ENCODE measurements at regions not wholly inside any gene's neighbourhood (a gene's known extent, or its start where the extent isn't known, plus 50 kb on each side); places are given as distances from the start of the nearest gene placed in this dataset.

DNA sequence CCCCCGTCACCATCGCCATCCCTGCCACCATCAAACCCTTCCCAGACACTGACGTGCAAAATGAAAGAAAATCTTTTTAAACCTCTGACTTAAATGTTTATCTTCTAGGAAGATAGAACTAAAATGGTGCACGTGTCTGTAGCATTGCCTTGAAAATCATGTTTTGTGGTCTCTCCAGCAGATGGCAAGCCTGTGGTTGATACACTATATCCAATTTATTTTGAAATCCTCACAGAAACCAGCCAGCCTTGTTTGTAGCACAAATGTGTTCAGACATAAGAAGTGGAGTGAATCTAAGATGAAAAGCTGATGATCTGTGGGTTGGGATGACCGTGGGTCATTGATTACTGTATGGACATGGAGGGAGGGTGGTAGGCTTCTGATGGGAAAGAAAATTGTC lies 436.2 kb upstream of the SMIM21 start:
- TF ChIP-seq POLR2A (IDR thresholded peaks at IDR 0.05) = no peak
- TF ChIP-seq, protein P1, sequence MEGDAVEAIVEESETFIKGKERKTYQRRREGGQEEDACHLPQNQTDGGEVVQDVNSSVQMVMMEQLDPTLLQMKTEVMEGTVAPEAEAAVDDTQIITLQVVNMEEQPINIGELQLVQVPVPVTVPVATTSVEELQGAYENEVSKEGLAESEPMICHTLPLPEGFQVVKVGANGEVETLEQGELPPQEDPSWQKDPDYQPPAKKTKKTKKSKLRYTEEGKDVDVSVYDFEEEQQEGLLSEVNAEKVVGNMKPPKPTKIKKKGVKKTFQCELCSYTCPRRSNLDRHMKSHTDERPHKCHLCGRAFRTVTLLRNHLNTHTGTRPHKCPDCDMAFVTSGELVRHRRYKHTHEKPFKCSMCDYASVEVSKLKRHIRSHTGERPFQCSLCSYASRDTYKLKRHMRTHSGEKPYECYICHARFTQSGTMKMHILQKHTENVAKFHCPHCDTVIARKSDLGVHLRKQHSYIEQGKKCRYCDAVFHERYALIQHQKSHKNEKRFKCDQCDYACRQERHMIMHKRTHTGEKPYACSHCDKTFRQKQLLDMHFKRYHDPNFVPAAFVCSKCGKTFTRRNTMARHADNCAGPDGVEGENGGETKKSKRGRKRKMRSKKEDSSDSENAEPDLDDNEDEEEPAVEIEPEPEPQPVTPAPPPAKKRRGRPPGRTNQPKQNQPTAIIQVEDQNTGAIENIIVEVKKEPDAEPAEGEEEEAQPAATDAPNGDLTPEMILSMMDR (IDR thresholded peaks at IDR 0.05) = no peak

Data from suprapubic skin (tissue), 3 donors.